ENCODE measurements at regions not wholly inside any gene's neighbourhood (a gene's known extent, or its start where the extent isn't known, plus 50 kb on each side); places are given as distances from the start of the nearest gene placed in this dataset.

GRCh38 chr6:103079867-103080266 lies 1686.4 kb downstream of the GRIK2 start:
- no peak for TF ChIP-seq NFIC (IDR thresholded peaks at IDR 0.05; ENCODE audit: low read depth, low read length)
- no peak for TF ChIP-seq CEBPB (IDR thresholded peaks at IDR 0.05; ENCODE audit: borderline replicate concordance in 1 of 2, low read depth in 2 of 2, low read length in 2 of 2)
- TF ChIP-seq FOS (IDR thresholded peaks at IDR 0.05; ENCODE audit: borderline replicate concordance, extremely low read depth, insufficient read length): no peak
- no peak for TF ChIP-seq ZNF274 (IDR thresholded peaks at IDR 0.05; ENCODE audit: insufficient read depth, insufficient read length)
- TF ChIP-seq PML (IDR thresholded peaks at IDR 0.05; ENCODE audit: low read length): no peak
- no peak for TF ChIP-seq POLR2AphosphoS5 (IDR thresholded peaks at IDR 0.05; ENCODE audit: low read length)
- no peak for TF ChIP-seq EZH2 (IDR thresholded peaks at IDR 0.05; ENCODE audit: borderline replicate concordance, control insufficient read depth, low read depth, low read length)
- no peak for TF ChIP-seq TARDBP (IDR thresholded peaks at IDR 0.05; ENCODE audit: borderline replicate concordance)
- TF ChIP-seq CTCF (IDR thresholded peaks at IDR 0.05 in 2 of 3, conservative IDR thresholded peaks at IDR 0.05 in 1 of 3; ENCODE audit: control insufficient read depth in 2 of 3, extremely low read depth in 1 of 3, insufficient read depth in 1 of 3, low read depth in 3 of 3, low read length in 3 of 3): no peak
- no peak for TF ChIP-seq NBN (IDR thresholded peaks at IDR 0.05)
- TF ChIP-seq PAX8 (IDR thresholded peaks at IDR 0.05): no peak
